ENCODE measurements at regions not wholly inside any gene's neighbourhood (a gene's known extent, or its start where the extent isn't known, plus 50 kb on each side); places are given as distances from the start of the nearest gene placed in this dataset.

GRCh38 chr4:133969202-133969848 lies 232.3 kb downstream of the PABPC4L start:
- no peaks in the 10 kb centered on the region for H3K36me3 ChIP-seq
- intact Hi-C loops (cut with DNase I; ENCODE audit: low total_unique reads), result no loop called here
- DNase-seq, result peak in 1 of 2 donors; percentile 60
- no peaks in the 10 kb centered on the region for H3K27me3 ChIP-seq
- H3K4me1 ChIP-seq, result no peaks in the 10 kb centered on the region
- TF ChIP-seq POLR2AphosphoS5 (IDR thresholded peaks at IDR 0.05) (no peak), EP300 (IDR thresholded peaks at IDR 0.05) (no peak), POLR2A (IDR thresholded peaks at IDR 0.05) (no peak)
- TF ChIP-seq, protein P1, sequence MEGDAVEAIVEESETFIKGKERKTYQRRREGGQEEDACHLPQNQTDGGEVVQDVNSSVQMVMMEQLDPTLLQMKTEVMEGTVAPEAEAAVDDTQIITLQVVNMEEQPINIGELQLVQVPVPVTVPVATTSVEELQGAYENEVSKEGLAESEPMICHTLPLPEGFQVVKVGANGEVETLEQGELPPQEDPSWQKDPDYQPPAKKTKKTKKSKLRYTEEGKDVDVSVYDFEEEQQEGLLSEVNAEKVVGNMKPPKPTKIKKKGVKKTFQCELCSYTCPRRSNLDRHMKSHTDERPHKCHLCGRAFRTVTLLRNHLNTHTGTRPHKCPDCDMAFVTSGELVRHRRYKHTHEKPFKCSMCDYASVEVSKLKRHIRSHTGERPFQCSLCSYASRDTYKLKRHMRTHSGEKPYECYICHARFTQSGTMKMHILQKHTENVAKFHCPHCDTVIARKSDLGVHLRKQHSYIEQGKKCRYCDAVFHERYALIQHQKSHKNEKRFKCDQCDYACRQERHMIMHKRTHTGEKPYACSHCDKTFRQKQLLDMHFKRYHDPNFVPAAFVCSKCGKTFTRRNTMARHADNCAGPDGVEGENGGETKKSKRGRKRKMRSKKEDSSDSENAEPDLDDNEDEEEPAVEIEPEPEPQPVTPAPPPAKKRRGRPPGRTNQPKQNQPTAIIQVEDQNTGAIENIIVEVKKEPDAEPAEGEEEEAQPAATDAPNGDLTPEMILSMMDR (IDR thresholded peaks at IDR 0.05), result no peak
- H3K9me3 ChIP-seq, result peaks cover 0 to 12% (median 2%) of the 10 kb centered on the region in 4 donors
- no peak overlapping the region for H3K27ac ChIP-seq
- no peak overlapping the region for H3K4me3 ChIP-seq
- 30 to 58% (median 47%) methylated on average over 4 of the region's 4 CpGs for WGBS, 5 donors

DNA sequence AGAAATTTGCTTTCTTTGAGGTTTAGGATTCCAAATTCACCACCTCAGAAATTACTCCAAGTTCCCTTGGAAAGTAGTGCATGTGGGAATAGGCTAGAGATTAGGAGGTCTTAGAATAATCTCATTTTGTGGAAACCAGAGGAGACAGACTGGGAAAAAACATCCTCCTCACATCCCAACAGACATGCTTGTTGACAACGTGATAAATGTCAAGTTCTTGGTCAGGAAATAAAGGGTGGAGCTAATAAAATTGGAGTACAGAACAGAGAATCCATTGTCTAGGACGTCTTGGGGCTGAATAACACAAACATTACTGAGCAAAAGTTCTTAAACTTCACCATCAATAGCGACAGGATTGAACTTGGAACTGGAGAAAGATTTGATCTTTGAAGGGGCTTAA lies 233.4 kb downstream of the PABPC4L start:
- TF ChIP-seq, protein P1 (IDR thresholded peaks at IDR 0.05), result no peak
- TF ChIP-seq POLR2AphosphoS5 (IDR thresholded peaks at IDR 0.05) (no peak), POLR2A (IDR thresholded peaks at IDR 0.05) (no peak), EP300 (IDR thresholded peaks at IDR 0.05) (no peak)
- H3K27me3 ChIP-seq, result no peaks in the 10 kb centered on the region
- H3K27ac ChIP-seq, result no peak overlapping the region
- H3K36me3 ChIP-seq, result no peaks in the 10 kb centered on the region
- intact Hi-C loops (cut with DNase I; ENCODE audit: low total_unique reads), result no loop called here
- peaks cover 0 to 16% (median 2%) of the 10 kb centered on the region in 4 donors for H3K9me3 ChIP-seq
- H3K4me3 ChIP-seq, result no peak overlapping the region
- DNase-seq, result peak in 1 of 2 donors; percentile 1
- no peaks in the 10 kb centered on the region for H3K4me1 ChIP-seq
- 36 to 56% (median 41%) methylated on average over 3 of the region's 3 CpGs for WGBS, 5 donors

- Histone ChIP-seq H3K27ac (no peak overlapping the region), H3K9me3 (peaks cover 0 to 33% (median 15%) of the 10 kb centered on the region in 4 donors), H3K36me3 (no peaks in the 10 kb centered on the region), H3K4me3 (no peak overlapping the region), H3K4me1 (no peaks in the 10 kb centered on the region), H3K27me3 (no peaks in the 10 kb centered on the region)
- TF ChIP-seq POLR2AphosphoS5 (IDR thresholded peaks at IDR 0.05), result no peak
- no peak for TF ChIP-seq POLR2A (IDR thresholded peaks at IDR 0.05)
- TF ChIP-seq, protein P1 (IDR thresholded peaks at IDR 0.05), result no peak
- TF ChIP-seq EP300 (IDR thresholded peaks at IDR 0.05), result no peak
- WGBS, 5 donors, result 86 to 96% (median 93%) methylated on average over 2 of the region's 2 CpGs
- intact Hi-C loops (cut with DNase I; ENCODE audit: low total_unique reads), result no loop called here
- DNase-seq, result no peak
Measured at GRCh38 chr4:133960975-133961374, 240.6 kb downstream of the PABPC4L start.

DNA sequence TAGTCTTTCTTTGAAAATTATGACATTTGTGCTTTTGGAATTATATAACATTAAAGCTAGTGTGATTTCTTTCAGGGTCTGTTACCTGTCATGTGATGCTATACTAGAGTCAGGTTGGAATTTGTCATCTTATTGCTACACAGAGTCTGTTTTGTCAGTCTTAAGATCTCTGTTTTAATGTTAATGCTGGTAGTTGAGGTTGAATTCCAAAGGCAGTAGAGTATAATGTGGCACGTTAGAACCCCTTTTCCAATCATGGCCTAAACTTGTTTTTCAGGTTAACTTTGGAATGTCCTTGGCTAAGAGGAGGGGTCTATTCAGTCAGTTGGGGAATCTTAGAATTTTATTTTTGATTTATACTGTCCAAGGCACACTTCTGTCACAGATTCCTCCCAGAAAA lies 258.5 kb downstream of the PABPC4L start:
- WGBS, 5 donors, result 34 to 58% (median 39%) methylated on average over 1 of the region's 1 CpG
- intact Hi-C loops (cut with DNase I; ENCODE audit: low total_unique reads), result no loop called here
- TF ChIP-seq EP300 (IDR thresholded peaks at IDR 0.05), result no peak
- no peak for TF ChIP-seq POLR2A (IDR thresholded peaks at IDR 0.05)
- TF ChIP-seq, protein P1 (IDR thresholded peaks at IDR 0.05), result no peak
- TF ChIP-seq POLR2AphosphoS5 (IDR thresholded peaks at IDR 0.05), result no peak
- Histone ChIP-seq H3K36me3 (no peaks in the 10 kb centered on the region), H3K4me3 (no peak overlapping the region), H3K9me3 (peaks cover 0 to 4% (median 0%) of the 10 kb centered on the region in 4 donors), H3K27me3 (no peaks in the 10 kb centered on the region), H3K27ac (no peak overlapping the region), H3K4me1 (no peaks in the 10 kb centered on the region)
- no peak for DNase-seq
